Fibroblast of lung (primary cell): ENCODE measurements at regions not wholly inside any gene's neighbourhood (a gene's known extent, or its start where the extent isn't known, plus 50 kb on each side); places are given as distances from the start of the nearest gene placed in this dataset.

Experiments used
- DNase-seq, 2 donors: peaks; one replicate each; pipeline versions ENCODE4 v3.0.0 to v3.0.0-alpha.2; 2010; ENCODE audit warnings: low read depth in 2 of 2
- H2AFZ ChIP-seq: 2 replicates; pipeline ENCODE4 v1.5.1; 2012; ENCODE audit warnings: low read length, control low read depth, inconsistent platforms
- H3K27ac ChIP-seq: 2 replicates; pipeline ENCODE4 v1.5.1; 2011; ENCODE audit warnings: low read length, control low read depth; ENCODE audit not compliant: insufficient read depth
- H3K27me3 ChIP-seq: 2 replicates; pipeline ENCODE4 v1.5.1; 2011; ENCODE audit warnings: mild to moderate bottlenecking, low read length; ENCODE audit not compliant: control insufficient read depth, insufficient read depth
- H3K36me3 ChIP-seq: 2 replicates; pipeline ENCODE4 v1.5.1; 2011; ENCODE audit warnings: low read length; ENCODE audit not compliant: control insufficient read depth, insufficient read depth
- H3K4me1 ChIP-seq: 2 replicates; pipeline ENCODE4 v1.5.1; 2011; ENCODE audit warnings: low read length; ENCODE audit not compliant: control insufficient read depth, insufficient read depth; ENCODE audit errors: extremely low read depth
- H3K4me2 ChIP-seq: 2 replicates; pipeline ENCODE4 v1.5.1; 2011; ENCODE audit warnings: low read length, control low read depth; ENCODE audit not compliant: insufficient read depth; ENCODE audit errors: extremely low read depth
- H3K4me3 ChIP-seq, 4 experiments: fragments of 200-600 bp in 1 of 4; sonication (generic) in 1 of 4; replicated peaks in 1 of 4; 2 replicates each; pipeline ENCODE4 v1.5.1; 2011 to 2016; ENCODE audit warnings: low read length in 4 of 4, low read depth in 3 of 4, mild to moderate bottlenecking in 3 of 4, control low read depth in 2 of 4, inconsistent platforms in 1 of 4, mixed read lengths in 1 of 4; ENCODE audit not compliant: insufficient read depth in 1 of 4; ENCODE audit errors: control extremely low read depth in 1 of 4
- H3K79me2 ChIP-seq: 2 replicates; pipeline ENCODE4 v1.5.1; 2012; ENCODE audit warnings: mild to moderate bottlenecking, low read length, inconsistent platforms; ENCODE audit not compliant: control insufficient read depth, insufficient read depth
- H3K9ac ChIP-seq: 2 replicates; pipeline ENCODE4 v1.5.1; 2011; ENCODE audit warnings: mild to moderate bottlenecking, low read length, control low read depth; ENCODE audit not compliant: insufficient read depth
- H3K9me3 ChIP-seq: 2 replicates; pipeline ENCODE4 v1.5.1; 2012; ENCODE audit warnings: low read depth, low read length; ENCODE audit not compliant: control insufficient read depth, insufficient read depth
- H4K20me1 ChIP-seq: 2 replicates; pipeline ENCODE4 v1.5.1; 2011; ENCODE audit warnings: low read length; ENCODE audit not compliant: control insufficient read depth, insufficient read depth; ENCODE audit errors: extremely low read depth
- CTCF ChIP-seq, 2 donors: IDR thresholded peaks in 1 of 2; conservative IDR thresholded peaks in 1 of 2; 1 replicate in 1 of 2; 2 replicates in 1 of 2; pipeline ENCODE4 v1.5.1; 2011 to 2012; ENCODE audit warnings: low read length in 2 of 2, control low read depth in 1 of 2, inconsistent platforms in 1 of 2, low read depth in 1 of 2, mild to moderate bottlenecking in 1 of 2
- EZH2 ChIP-seq: IDR thresholded peaks from 2 replicates; pipeline ENCODE4 v1.5.1; 2012; ENCODE audit warnings: low read length, control low read depth, mild to moderate bottlenecking; ENCODE audit errors: missing control alignments

- no peaks in the 10 kb centered on the region for H3K36me3 ChIP-seq
- no peak overlapping the region for H3K27ac ChIP-seq
- H2AFZ ChIP-seq, result no peak overlapping the region
- no peak overlapping the region for H3K4me3 ChIP-seq
- H3K4me1 ChIP-seq, result no peaks in the 10 kb centered on the region
- no peak overlapping the region for H3K4me2 ChIP-seq
- no peaks in the 10 kb centered on the region for H4K20me1 ChIP-seq
- no peaks in the 10 kb centered on the region for H3K27me3 ChIP-seq
- no peaks in the 10 kb centered on the region for H3K9me3 ChIP-seq
- no peak for DNase-seq
- no peak overlapping the region for H3K9ac ChIP-seq
- TF ChIP-seq EZH2, result no peak
- no peak for TF ChIP-seq CTCF (conservative IDR thresholded peaks at IDR 0.05 in 1 of 2, IDR thresholded peaks at IDR 0.05 in 1 of 2; ENCODE audit: low read depth in 1 of 2, low read length in 2 of 2)
- H3K79me2 ChIP-seq, result no peaks in the 10 kb centered on the region
Observed at GRCh38 chr2:121149384-121149783, 135.6 kb downstream of the TFCP2L1 start.

DNA sequence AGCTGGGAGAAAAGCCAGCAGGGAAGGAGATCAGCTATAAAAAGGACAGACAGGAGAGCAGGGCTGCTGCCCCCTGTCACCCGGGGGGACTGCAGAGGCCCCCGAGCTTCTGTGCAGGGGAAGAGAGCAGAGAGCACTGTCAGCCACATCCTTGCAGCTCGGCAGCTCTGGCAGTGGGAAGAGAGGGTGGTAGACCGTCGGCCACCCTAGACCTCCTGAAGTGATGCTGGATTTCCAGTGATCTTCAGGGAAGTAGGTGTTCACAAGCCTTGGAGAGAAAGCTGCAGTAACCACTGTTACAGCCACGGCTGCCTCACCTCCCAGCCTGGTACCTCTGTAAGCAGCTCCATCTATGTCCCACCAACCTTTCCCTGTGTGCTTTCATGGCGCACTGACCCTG lies 134.9 kb downstream of the TFCP2L1 start:
- H3K4me2 ChIP-seq, result no peak overlapping the region
- H3K27me3 ChIP-seq, result no peaks in the 10 kb centered on the region
- H3K4me3 ChIP-seq, result no peak overlapping the region
- no peak overlapping the region for H3K9ac ChIP-seq
- TF ChIP-seq EZH2, result no peak
- no peak for TF ChIP-seq CTCF (conservative IDR thresholded peaks at IDR 0.05 in 1 of 2, IDR thresholded peaks at IDR 0.05 in 1 of 2; ENCODE audit: low read depth in 1 of 2, low read length in 2 of 2)
- no peaks in the 10 kb centered on the region for H3K36me3 ChIP-seq
- no peaks in the 10 kb centered on the region for H4K20me1 ChIP-seq
- no peak for DNase-seq
- no peak overlapping the region for H2AFZ ChIP-seq
- no peak overlapping the region for H3K27ac ChIP-seq
- no peaks in the 10 kb centered on the region for H3K4me1 ChIP-seq
- H3K9me3 ChIP-seq, result no peaks in the 10 kb centered on the region
- H3K79me2 ChIP-seq, result no peaks in the 10 kb centered on the region

DNA sequence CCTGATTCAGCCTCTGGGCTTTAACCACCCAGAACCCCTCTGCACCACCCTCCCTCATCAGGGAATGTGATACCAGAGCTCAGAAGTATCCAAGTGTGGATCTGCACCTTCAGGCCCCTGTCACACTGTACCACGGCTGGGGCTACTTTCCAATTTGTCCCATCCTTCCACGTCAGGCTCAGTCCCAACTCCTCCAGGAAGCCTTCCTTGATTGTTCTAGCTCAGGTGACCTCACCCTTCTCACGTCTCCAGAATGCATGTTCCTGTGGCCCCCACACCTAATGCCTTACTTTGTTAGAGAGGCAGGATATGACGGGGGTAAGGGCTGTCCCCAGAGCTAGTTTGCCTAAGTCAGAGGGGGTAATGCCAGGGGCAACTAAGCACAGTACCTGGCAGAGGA lies 134.3 kb downstream of the TFCP2L1 start:
- H3K4me2 ChIP-seq, result no peak overlapping the region
- H3K79me2 ChIP-seq, result no peaks in the 10 kb centered on the region
- H3K4me1 ChIP-seq, result no peaks in the 10 kb centered on the region
- no peak for TF ChIP-seq EZH2
- no peak for TF ChIP-seq CTCF (conservative IDR thresholded peaks at IDR 0.05 in 1 of 2, IDR thresholded peaks at IDR 0.05 in 1 of 2; ENCODE audit: low read depth in 1 of 2, low read length in 2 of 2)
- no peak for DNase-seq
- no peaks in the 10 kb centered on the region for H3K27me3 ChIP-seq
- H3K27ac ChIP-seq, result no peak overlapping the region
- H3K9me3 ChIP-seq, result no peaks in the 10 kb centered on the region
- H3K36me3 ChIP-seq, result no peaks in the 10 kb centered on the region
- H3K9ac ChIP-seq, result no peak overlapping the region
- no peak overlapping the region for H2AFZ ChIP-seq
- no peak overlapping the region for H3K4me3 ChIP-seq
- no peaks in the 10 kb centered on the region for H4K20me1 ChIP-seq
